Osteocyte (in vitro differentiated cells): ENCODE measurements at regions not wholly inside any gene's neighbourhood (a gene's known extent, or its start where the extent isn't known, plus 50 kb on each side); places are given as distances from the start of the nearest gene placed in this dataset.

Source experiments
- DNase-seq: peaks from one replicate; pipeline ENCODE4 v3.0.0; 2021; ENCODE audit warnings: mixed read lengths; ENCODE audit not compliant: unreplicated experiment; ENCODE audit errors: extremely low spot score
- H3K27ac Mint-ChIP-seq: one replicate; pipeline ENCODE4 v1.8.0; 2021; ENCODE audit warnings: mild to moderate bottlenecking, mixed read lengths; ENCODE audit not compliant: unreplicated experiment
- H3K27me3 Mint-ChIP-seq: one replicate; pipeline ENCODE4 v1.8.0; 2021; ENCODE audit warnings: mixed read lengths; ENCODE audit not compliant: unreplicated experiment
- H3K36me3 Mint-ChIP-seq: one replicate; pipeline ENCODE4 v1.8.0; 2021; ENCODE audit warnings: mixed read lengths; ENCODE audit not compliant: unreplicated experiment
- H3K4me1 Mint-ChIP-seq: one replicate; pipeline ENCODE4 v1.8.0; 2021; ENCODE audit warnings: mixed read lengths; ENCODE audit not compliant: unreplicated experiment
- H3K4me3 Mint-ChIP-seq: one replicate; pipeline ENCODE4 v1.8.0; 2021; ENCODE audit warnings: mild to moderate bottlenecking, moderate library complexity, mixed read lengths; ENCODE audit not compliant: unreplicated experiment
- H3K9me3 Mint-ChIP-seq: one replicate; pipeline ENCODE4 v1.8.0; 2021; ENCODE audit warnings: mixed read lengths; ENCODE audit not compliant: unreplicated experiment
- CTCF ChIP-seq: fragments of 200-600 bp; sonication (generic); IDR thresholded peaks from 2 replicates; pipeline ENCODE4 v1.5.0; 2021; ENCODE audit warnings: antibody characterized with exemption, mild to moderate bottlenecking, moderate library complexity

- no peak for DNase-seq
- no peak for TF ChIP-seq CTCF
- H3K4me1 Mint-ChIP-seq: no peaks in the 10 kb centered on the region
- peaks cover 3% of the 10 kb centered on the region for H3K27me3 Mint-ChIP-seq
- H3K36me3 Mint-ChIP-seq: no peaks in the 10 kb centered on the region
- H3K9me3 Mint-ChIP-seq: no peaks in the 10 kb centered on the region
- no peak overlapping the region for H3K27ac Mint-ChIP-seq
- H3K4me3 Mint-ChIP-seq: no peak overlapping the region
These were observed 167.2 kb upstream of the KCNG1 start for GRCh38 chr20:51189814-51190782.

- Mint-ChIP-seq H3K4me1 (no peaks in the 10 kb centered on the region), H3K4me3 (no peak overlapping the region), H3K27ac (no peak overlapping the region), H3K36me3 (no peaks in the 10 kb centered on the region), H3K27me3 (peaks cover 7% of the 10 kb centered on the region), H3K9me3 (no peaks in the 10 kb centered on the region)
- DNase-seq: no peak
- no peak for TF ChIP-seq CTCF
These were observed 166.0 kb upstream of the KCNG1 start for GRCh38 chr20:51188941-51189340.

GRCh38 chr20:51187261-51187660 lies 164.4 kb upstream of the KCNG1 start:
- no peak for DNase-seq
- no peak overlapping the region for H3K27ac Mint-ChIP-seq

GRCh38 chr20:51185861-51186260 lies 163.0 kb upstream of the KCNG1 start:
- Mint-ChIP-seq H3K27me3 (peaks cover 28% of the 10 kb centered on the region), H3K27ac (no peak overlapping the region), H3K4me3 (no peak overlapping the region), H3K36me3 (no peaks in the 10 kb centered on the region), H3K9me3 (no peaks in the 10 kb centered on the region), H3K4me1 (no peaks in the 10 kb centered on the region)
- TF ChIP-seq CTCF: no peak
- no peak for DNase-seq

More at GRCh38 chr20:51187261-51187660, 164.4 kb upstream of the KCNG1 start:
- H3K36me3 Mint-ChIP-seq: no peaks in the 10 kb centered on the region
- TF ChIP-seq CTCF: no peak
- no peaks in the 10 kb centered on the region for H3K4me1 Mint-ChIP-seq
- H3K9me3 Mint-ChIP-seq: no peaks in the 10 kb centered on the region
- peaks cover 16% of the 10 kb centered on the region for H3K27me3 Mint-ChIP-seq
- no peak overlapping the region for H3K4me3 Mint-ChIP-seq

- no peak for TF ChIP-seq CTCF
- H3K4me3 Mint-ChIP-seq: no peak overlapping the region
- H3K27me3 Mint-ChIP-seq: peaks cover 31% of the 10 kb centered on the region
- no peak for DNase-seq
- H3K9me3 Mint-ChIP-seq: no peaks in the 10 kb centered on the region
- H3K4me1 Mint-ChIP-seq: no peaks in the 10 kb centered on the region
- H3K36me3 Mint-ChIP-seq: no peaks in the 10 kb centered on the region
- H3K27ac Mint-ChIP-seq: no peak overlapping the region
These were observed 162.4 kb upstream of the KCNG1 start for GRCh38 chr20:51185277-51185676.
